Cardiac fibroblast (primary cell): ENCODE measurements at regions not wholly inside any gene's neighbourhood (a gene's known extent, or its start where the extent isn't known, plus 50 kb on each side); places are given as distances from the start of the nearest gene placed in this dataset.

Experiments
- DNase-seq, 2 donors: peaks; one replicate each; pipeline versions ENCODE4 v3.0.0 to v3.0.0-alpha.2; 2010; ENCODE audit warnings: low read depth in 2 of 2
- H3K4me3 ChIP-seq, 2 donors: replicated peaks in 1 of 2; 1 replicate in 1 of 2; 2 replicates in 1 of 2; pipeline ENCODE4 v1.5.1; 2011; ENCODE audit warnings: low read depth in 2 of 2, low read length in 2 of 2, mild to moderate bottlenecking in 2 of 2, moderate library complexity in 1 of 2
- TF ChIP-seq, protein P1 (sequence below): IDR thresholded peaks from one replicate; pipeline ENCODE4 v1.5.1; 2011; ENCODE audit warnings: low read depth, mild to moderate bottlenecking, low read length, inconsistent platforms

DNA sequence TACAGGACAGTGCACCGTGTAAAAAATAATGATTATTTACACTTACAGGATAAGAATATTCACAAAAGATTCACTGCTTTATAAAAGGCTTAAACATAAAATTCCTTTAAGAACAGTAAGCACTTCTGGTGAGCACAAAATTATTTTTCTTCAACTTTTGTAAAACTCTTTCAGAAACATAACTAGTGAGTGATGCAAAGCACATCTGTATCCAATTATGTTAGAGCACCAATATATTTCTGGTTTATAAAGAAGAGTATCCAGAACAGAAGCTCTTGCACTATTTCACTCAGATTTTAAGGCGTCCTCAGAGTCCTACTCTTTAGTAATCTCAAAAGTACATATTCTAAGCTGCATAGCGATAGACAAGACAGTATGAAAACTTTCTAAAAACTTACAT is 276.0 kb downstream of the C4orf33 start:
- no peak for DNase-seq
- no peak overlapping the region for H3K4me3 ChIP-seq
- TF ChIP-seq, protein P1, sequence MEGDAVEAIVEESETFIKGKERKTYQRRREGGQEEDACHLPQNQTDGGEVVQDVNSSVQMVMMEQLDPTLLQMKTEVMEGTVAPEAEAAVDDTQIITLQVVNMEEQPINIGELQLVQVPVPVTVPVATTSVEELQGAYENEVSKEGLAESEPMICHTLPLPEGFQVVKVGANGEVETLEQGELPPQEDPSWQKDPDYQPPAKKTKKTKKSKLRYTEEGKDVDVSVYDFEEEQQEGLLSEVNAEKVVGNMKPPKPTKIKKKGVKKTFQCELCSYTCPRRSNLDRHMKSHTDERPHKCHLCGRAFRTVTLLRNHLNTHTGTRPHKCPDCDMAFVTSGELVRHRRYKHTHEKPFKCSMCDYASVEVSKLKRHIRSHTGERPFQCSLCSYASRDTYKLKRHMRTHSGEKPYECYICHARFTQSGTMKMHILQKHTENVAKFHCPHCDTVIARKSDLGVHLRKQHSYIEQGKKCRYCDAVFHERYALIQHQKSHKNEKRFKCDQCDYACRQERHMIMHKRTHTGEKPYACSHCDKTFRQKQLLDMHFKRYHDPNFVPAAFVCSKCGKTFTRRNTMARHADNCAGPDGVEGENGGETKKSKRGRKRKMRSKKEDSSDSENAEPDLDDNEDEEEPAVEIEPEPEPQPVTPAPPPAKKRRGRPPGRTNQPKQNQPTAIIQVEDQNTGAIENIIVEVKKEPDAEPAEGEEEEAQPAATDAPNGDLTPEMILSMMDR, result no peak

DNA sequence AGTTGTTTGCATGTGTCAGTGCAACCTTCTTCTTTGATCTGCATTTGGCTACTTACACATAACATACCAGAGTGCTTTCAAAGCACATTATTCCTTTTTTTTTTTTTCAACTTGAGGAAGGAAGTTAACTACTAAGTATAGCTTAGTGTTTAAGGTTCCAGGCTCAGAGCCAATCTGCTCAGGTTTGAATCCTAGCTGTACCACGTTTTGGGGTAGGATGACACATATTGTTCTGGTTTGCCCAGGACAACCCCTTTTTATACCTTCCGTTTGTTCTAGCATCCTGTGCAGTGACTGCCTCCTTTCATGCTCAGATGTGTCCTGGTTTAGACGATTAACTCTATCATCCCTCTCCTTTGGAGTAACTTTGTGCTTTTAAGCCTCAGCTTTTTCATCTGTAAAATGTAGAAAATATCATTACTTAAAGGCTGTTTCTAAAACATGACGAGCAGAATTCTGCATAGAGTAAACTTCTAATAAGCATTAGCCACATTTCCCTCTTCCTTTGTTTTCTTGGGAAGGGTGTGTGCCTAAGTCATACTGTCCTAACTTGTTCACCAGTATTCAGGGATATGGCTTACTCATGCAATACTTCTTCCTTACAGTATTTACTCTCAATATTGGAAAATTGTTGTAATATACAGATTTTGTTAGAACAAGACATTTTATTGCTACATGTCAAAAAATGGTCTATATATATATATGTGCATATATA is 281.3 kb downstream of the C4orf33 start:
- no peak overlapping the region for H3K4me3 ChIP-seq
- DNase-seq, result peak in 1 of 2 donors; percentile 5
- TF ChIP-seq, protein P1, result no peak

DNA sequence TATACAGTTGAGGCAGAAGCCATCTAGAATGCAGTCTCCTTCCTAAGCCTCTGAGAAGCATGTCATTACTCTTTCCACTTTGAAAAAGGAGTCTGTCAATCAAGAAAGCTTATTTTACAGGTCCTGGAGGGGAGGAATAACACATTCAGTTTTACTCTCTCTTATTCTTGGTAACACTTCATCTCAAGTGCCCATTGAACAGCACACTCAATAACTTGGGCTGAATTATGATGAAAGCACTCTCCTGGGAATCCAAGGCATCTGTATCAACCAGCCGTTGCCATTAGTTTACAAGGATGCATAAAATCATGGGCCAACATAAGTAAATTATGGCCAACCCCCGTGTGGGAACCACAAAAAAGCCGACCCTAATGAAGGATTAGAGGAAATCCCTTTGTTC is 282.4 kb downstream of the C4orf33 start:
- no peak for DNase-seq
- H3K4me3 ChIP-seq, result no peak overlapping the region
- TF ChIP-seq, protein P1, result no peak

DNA sequence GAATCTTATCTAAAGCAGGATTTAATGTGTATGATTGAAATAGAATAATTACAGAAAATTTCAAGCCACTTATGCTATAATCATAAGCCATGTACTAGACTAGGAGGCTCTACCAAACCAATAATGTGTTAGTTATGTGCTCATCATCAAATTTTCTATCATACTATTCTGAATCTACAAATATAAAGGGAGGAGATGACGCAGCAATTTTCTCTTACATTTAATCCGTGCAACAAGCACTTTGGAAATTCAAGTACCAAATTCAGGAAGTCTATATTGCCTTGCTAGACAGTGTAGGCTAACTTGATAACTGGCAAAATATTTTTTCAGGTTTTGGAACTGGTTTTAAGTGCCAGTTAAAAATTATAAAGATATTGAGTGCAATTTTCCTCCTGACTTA is 283.5 kb downstream of the C4orf33 start:
- no peak overlapping the region for H3K4me3 ChIP-seq
- TF ChIP-seq, protein P1, result no peak
- DNase-seq, result no peak

DNA sequence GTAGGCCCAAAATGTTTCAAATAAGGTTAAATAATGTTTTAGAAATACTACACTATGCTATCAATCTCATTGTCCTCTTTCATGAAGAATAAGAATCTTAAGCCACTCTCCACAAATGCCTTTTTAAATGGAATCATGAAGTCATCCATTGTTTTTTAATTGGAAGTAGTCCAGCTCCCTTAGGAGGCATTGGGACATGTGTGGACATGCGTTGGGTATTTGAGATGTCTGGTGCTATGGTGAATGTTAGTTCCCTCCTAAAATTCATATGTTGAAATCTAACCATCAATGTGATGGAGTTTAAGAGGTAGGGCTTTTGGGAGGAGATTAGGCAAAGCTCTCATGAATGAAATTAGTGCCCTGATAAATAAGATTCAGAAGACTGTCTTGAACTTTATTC is 289.0 kb downstream of the C4orf33 start:
- TF ChIP-seq, protein P1, result no peak
- peak in 1 of 2 donors; percentile 5 for DNase-seq
- no peak overlapping the region for H3K4me3 ChIP-seq

DNA sequence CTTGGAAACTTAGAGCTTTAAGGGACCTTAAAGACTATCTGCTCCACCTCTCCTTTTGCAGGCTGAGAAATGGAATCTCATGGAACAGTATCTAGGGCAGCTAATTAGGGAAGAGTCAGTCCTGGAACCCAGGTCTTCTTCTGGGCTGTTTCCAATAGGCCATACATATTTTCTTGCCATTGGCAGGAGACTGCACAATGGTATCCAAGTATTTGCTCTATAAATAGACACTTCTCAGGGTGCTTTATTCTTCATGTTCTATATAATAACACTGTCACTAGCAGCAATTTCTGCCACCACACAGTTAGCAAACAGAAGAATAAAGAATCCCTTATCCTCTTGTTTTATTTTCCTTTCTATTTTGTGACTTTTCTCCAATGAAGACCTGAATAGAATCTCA is 291.7 kb downstream of the C4orf33 start:
- TF ChIP-seq, protein P1, result no peak
- no peak for DNase-seq
- no peak overlapping the region for H3K4me3 ChIP-seq

DNA sequence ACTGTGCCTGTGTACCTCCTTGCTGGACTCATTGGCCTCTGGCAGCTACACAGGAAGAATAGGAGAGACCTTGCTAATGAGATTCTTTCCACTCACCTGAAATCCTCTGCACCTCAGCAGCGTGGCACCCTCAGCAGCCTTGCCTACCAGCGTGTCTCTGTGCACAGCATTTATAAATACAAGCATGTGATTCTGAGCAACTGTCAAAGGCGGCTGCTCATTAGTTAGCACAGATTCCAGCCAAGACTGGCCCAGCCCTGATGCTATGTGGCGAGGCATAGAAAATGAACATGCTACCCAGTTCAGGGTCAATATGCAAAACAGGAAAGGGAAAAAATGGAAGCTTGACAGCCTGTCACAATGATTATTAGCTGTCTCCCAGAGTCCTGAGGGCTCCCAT is 298.0 kb downstream of the C4orf33 start:
- TF ChIP-seq, protein P1, result no peak
- DNase-seq, result no peak
- no peak overlapping the region for H3K4me3 ChIP-seq
